ENCODE measurements at regions not wholly inside any gene's neighbourhood (a gene's known extent, or its start where the extent isn't known, plus 50 kb on each side); places are given as distances from the start of the nearest gene placed in this dataset.
"Not testable (repeated sequence)": the region's sequence is repeated elsewhere in the genome, so short reads cannot be mapped to it uniquely, and the experiment has no call there.

- no peak for DNase-seq (ENCODE audit: low read depth)
Measured at GRCh38 chr21:15431053-15431452, 298.7 kb upstream of the USP25 start.

DNA sequence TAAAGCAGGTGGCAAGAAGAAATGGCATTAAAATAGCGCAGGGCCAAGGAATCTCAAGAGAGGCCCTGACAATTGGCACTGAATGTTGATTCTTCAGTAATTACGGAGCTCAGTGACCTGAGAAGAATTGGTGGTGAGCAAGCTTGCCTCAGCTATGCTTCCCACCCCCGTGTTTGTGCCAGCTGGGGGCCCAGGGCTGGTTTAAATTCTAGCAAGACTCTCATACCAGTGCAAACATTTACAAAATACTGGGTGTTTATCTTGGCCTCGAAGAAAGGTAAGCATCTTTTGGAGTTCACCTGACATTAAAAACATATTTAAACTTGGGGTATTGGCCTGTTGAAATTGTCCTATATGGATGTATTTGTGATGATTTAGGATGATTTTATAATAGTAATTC is 296.7 kb upstream of the USP25 start:
- peak; percentile 19 for DNase-seq (ENCODE audit: low read depth)

DNA sequence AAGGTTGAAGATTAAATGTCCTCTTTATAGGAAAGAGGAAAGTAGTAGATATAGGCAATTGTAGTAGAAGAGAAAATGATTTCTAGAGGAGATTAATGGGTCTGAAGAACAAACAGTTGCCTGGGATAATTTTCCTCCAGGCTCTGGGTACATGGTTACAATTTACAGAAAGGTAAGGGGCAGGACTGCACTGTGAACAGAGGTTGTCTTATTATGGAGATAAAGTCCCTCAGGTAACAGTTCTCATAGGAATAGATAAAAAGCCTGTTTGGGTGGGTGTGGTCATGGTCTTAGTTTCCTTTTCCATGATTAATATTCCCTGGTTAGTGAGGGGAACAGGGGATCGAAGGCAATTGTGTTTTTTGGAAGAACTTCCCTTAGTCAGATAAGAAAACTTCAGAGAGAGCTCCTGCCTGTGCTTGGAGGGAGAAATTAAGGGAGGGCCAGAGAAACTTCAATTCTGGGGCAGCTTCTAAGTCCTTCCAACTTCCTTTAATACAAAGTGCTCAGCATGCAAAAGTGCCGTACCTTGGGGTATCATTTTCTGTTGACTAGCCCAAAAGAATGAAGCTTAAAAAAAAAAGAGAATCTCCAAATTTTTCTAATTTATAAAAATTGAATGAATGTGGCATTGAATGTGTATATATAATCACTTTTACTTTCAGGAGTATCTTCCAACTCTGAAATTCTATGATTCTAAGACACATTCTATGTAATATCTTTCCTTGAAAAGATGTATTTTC is 295.4 kb upstream of the USP25 start:
- DNase-seq (ENCODE audit: low read depth), result no peak

DNA sequence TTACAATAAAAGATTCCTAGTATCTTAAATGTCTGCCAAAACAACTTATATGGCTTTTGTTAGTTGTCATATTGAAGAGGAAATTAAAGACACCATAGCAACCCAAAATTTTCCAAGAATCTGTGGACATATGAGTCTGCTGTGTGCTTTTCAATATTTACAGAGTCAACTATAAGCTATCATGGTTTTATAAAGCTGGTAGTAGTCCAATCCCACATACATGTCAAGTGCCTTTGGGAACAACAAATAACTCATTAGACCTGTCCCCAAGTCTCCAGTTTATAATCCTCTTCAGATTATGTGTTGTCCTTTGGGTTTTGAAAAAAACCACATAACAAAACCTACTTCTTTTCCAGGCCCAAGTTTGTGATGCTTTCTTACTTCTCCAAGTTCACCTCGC is 293.8 kb upstream of the USP25 start:
- DNase-seq (ENCODE audit: low read depth), result no peak

GRCh38 chr21:15437883-15438282 is 291.9 kb upstream of the USP25 start:
- DNase-seq (ENCODE audit: low read depth), result peak; percentile 76

DNA sequence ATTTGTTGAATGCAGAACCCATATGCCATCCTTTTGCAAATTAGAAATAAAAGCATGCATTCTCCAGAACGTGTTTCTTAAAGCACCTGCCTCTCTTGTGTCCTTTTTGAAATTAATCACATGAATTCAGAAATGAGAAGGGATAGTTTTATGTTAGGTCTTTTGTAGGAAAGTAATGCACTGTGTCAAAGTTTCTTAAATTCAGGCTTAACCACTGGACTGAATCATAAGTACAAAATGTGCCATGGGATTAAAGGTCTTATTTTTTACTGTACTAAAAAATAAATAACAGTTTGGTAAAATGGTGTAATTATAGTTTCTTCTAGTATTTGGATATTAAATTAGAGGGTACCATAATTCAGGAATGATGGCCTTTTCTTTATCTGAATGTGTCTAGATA is 290.1 kb upstream of the USP25 start:
- DNase-seq (ENCODE audit: low read depth), result no peak

DNA sequence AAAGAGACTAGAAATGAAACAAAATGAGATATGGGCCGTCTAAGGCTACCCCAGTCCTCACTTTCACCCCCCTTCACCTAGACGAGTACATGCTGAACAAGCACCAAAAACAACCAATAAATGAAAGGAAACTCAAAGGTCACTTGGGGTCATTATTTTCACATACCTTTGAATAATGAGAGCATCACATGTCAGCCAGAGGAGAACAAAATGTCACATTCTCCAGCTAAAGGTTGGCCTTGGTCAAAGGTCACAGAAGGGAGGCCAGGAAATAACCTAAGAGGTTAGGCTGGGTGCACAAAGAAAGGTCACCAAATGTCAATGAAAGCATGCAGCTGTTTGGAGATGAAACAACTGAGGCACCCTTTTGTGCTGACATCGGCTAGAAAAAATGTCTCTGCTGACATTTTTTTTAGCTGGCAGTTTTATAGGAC is 288.7 kb upstream of the USP25 start:
- no peak for DNase-seq (ENCODE audit: low read depth)

GRCh38 chr21:15441992-15442391 is 287.8 kb upstream of the USP25 start:
- no peak for DNase-seq (ENCODE audit: low read depth)

GRCh38 chr21:15442743-15443469 is 286.9 kb upstream of the USP25 start:
- no peak for DNase-seq (ENCODE audit: low read depth)

DNA sequence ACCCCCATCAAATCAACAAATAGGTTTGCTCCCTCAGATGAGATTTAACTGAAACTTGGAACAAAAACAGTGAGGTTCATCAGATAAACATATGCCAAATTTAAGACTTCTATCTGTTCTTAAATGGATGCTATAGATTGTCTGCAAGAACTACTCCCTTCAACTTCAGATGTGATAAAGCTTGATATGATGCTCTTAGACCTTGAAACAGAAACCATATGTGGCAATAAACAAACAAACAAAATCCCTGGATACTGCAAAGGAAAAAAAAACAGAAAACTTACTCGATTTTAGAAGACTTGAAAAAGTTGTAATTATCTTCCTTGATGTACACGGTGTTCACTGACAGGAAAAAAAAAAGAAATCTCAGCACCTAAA is 286.1 kb upstream of the USP25 start:
- no peak for DNase-seq (ENCODE audit: low read depth)

GRCh38 chr21:15444118-15444960 is 285.4 kb upstream of the USP25 start:
- peak; percentile 30 for DNase-seq (ENCODE audit: low read depth)

DNA sequence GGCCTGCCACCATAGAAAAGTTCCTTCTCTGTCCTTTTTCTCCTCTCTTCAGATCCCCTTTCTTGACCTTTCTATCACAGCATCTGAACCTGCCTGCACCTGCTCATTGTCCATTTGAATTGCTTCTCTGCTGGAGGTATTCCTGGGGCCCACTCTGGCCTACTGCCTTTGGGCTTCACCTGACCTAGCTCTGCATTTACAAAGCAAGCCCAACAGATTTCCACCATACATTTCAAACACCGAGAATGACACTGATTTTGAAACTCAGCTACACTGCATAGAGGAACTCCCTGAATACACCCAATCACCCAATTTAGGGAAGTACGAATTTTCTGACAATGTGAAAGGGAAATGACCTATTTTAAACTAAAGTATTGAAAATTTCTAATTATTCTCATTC is 284.5 kb upstream of the USP25 start:
- no peak for DNase-seq (ENCODE audit: low read depth)

GRCh38 chr21:15446223-15446622 is 283.6 kb upstream of the USP25 start:
- no peak for DNase-seq (ENCODE audit: low read depth)

DNA sequence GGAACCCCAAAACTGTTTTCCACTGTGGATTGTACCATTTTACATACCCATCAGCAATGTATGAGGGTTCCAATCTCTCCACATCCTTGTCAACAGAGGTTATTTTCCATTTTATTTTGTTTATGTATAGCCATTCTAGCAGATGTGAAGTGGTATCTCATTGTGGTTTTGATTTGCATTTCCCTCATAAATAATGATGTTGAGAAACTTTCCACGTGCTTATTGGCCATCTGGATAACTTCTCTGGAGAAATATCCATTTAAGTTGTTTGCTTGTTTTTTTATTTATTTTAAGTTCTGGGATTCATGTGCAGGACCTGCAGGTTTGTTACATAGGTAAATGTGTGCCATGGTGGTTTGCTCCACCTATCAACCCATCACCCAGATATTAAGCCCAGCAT is 280.2 kb upstream of the USP25 start:
- DNase-seq (ENCODE audit: low read depth), result no peak

- no peak for DNase-seq (ENCODE audit: low read depth)
Measured at GRCh38 chr21:15453261-15453660, 276.5 kb upstream of the USP25 start.

- DNase-seq (ENCODE audit: low read depth), result not testable (repeated sequence)
Measured at GRCh38 chr21:15453785-15454184, 276.0 kb upstream of the USP25 start.

GRCh38 chr21:15454931-15455330 is 274.9 kb upstream of the USP25 start:
- DNase-seq (ENCODE audit: low read depth), result not testable (repeated sequence)

DNA sequence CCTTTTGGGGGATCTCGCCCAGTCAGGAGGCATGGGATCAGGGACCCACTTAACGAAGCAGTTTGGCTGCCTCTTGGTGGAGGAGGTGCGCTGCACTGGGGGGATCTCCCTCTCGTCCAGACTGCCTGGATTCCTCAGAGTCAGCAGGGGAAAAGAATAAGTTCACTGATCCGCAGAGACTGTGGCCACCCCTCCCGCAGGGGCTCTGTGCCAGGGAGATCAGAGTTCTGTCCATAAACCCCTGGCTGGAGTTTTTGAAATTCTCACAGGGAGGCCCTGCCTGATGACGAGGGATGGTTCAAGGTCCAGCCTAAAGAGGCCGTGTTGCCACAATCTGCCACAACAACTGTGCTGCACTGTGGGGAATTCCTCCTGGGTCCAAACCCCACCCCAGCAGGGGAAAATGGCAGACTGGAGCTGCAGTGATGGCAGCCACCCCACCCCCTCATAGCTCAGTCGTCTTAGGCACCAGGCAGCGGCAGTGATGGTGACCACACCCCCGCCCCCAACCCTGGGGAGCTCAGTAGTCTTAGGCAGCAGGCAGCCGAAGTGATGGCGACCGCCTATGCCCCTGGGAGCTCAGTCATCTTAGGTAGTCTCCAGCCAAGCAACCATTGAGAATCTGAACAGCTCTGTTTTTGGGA is 273.8 kb upstream of the USP25 start:
- DNase-seq (ENCODE audit: low read depth), result no peak

- no peak for DNase-seq (ENCODE audit: low read depth)
Measured at GRCh38 chr21:15457965-15458364, 271.8 kb upstream of the USP25 start.

DNA sequence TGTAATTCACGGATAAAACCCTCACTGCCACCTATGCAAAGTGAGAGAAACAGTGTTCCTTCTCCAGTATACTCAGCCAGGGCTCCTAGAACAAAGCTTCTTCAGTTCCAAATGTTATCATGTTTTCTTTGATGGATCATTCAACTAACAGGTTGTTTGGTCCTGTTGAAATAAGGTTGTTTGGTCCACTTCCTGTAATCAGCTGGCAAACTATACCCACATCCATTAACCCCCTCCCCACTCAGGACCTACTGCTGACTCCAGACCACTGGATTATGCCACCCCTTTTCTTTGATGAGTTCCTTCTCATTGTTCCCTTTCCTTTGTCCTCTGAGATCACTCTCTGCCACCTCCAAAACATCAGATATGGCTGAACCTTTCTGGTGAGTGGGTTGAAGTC is 267.7 kb upstream of the USP25 start:
- no peak for DNase-seq (ENCODE audit: low read depth)

DNA sequence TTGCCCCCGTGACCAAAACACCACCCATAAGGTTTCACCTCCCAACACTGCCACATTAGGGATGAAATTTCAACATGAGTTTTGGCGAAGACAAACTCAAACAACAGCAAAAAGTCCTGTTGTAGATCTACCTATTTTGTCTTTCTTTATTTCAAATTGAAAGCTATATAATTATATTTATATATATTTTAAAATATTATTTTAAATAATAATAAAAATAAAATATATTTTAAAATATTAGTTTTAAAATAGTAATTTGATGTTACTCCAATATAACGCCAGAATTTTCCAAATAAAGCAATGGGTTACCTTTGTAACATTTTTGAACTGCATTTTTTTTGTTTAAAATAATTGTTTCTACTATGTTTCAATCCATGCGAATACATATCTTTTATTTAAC is 263.5 kb upstream of the USP25 start:
- no peak for DNase-seq (ENCODE audit: low read depth)

- no peak for DNase-seq (ENCODE audit: low read depth)
Measured at GRCh38 chr21:15468368-15468767, 261.4 kb upstream of the USP25 start.
